ENCODE measurements at regions not wholly inside any gene's neighbourhood (a gene's known extent, or its start where the extent isn't known, plus 50 kb on each side); places are given as distances from the start of the nearest gene placed in this dataset.

DNA sequence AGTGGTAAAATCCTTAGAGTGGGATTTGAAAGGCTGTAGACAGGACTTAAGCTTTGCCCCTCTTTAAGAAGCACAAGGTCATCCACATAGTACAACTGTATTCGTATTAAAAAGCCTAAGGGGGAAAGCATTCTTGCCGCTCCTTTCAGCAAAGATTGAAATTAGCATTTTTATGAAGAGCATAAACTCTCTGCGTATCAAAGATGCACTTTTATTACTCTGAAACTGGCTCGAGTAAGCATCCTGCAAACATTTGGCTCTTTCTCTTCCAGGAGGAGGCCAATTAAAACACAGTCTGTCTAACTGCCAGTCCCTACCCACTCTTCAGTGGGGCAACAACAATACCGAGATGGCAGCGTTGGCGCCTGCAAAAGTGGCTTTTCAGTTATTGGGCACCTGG, 192.5 kb upstream of the TPRG1 start:
- intact Hi-C loops (cut with DNase I; ENCODE audit: low total_unique reads), result loop anchor here (10.0 kb wide), 1 partner anchor 1596 kb away; no protein-coding TSS in a partner anchor
- peak overlapping the region; percentile 69 to 80 for H3K27ac ChIP-seq
- no peak overlapping the region for H3K4me3 ChIP-seq
- H3K4me1 ChIP-seq, result no peaks in the 10 kb centered on the region
- DNase-seq (ENCODE audit: low spot score in 2 of 2), result no peak
- H3K36me3 ChIP-seq, result no peaks in the 10 kb centered on the region
- TF ChIP-seq, protein P1, sequence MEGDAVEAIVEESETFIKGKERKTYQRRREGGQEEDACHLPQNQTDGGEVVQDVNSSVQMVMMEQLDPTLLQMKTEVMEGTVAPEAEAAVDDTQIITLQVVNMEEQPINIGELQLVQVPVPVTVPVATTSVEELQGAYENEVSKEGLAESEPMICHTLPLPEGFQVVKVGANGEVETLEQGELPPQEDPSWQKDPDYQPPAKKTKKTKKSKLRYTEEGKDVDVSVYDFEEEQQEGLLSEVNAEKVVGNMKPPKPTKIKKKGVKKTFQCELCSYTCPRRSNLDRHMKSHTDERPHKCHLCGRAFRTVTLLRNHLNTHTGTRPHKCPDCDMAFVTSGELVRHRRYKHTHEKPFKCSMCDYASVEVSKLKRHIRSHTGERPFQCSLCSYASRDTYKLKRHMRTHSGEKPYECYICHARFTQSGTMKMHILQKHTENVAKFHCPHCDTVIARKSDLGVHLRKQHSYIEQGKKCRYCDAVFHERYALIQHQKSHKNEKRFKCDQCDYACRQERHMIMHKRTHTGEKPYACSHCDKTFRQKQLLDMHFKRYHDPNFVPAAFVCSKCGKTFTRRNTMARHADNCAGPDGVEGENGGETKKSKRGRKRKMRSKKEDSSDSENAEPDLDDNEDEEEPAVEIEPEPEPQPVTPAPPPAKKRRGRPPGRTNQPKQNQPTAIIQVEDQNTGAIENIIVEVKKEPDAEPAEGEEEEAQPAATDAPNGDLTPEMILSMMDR (IDR thresholded peaks at IDR 0.05), result no peak
- TF ChIP-seq POLR2A (IDR thresholded peaks at IDR 0.05) (no peak), POLR2AphosphoS5 (IDR thresholded peaks at IDR 0.05) (no peak)
- no peaks in the 10 kb centered on the region for H3K27me3 ChIP-seq
- H3K9me3 ChIP-seq, result no peaks in the 10 kb centered on the region

- H3K9me3 ChIP-seq, result no peaks in the 10 kb centered on the region
- DNase-seq (ENCODE audit: low spot score in 2 of 2), result no peak
Measured at GRCh38 chr3:188979669-188980310, 192.0 kb upstream of the TPRG1 start.

GRCh38 chr3:188993181-188993580, 178.6 kb upstream of the TPRG1 start:
- DNase-seq (ENCODE audit: low spot score in 2 of 2), result no peak
- no peaks in the 10 kb centered on the region for H3K4me1 ChIP-seq
- no peak overlapping the region for H3K4me3 ChIP-seq
- no peaks in the 10 kb centered on the region for H3K9me3 ChIP-seq
- TF ChIP-seq POLR2AphosphoS5 (IDR thresholded peaks at IDR 0.05), result no peak
- no peak for TF ChIP-seq POLR2A (IDR thresholded peaks at IDR 0.05)
- TF ChIP-seq, protein P1 (IDR thresholded peaks at IDR 0.05), result no peak
- H3K27me3 ChIP-seq, result no peaks in the 10 kb centered on the region
- H3K36me3 ChIP-seq, result no peaks in the 10 kb centered on the region
- H3K27ac ChIP-seq, result no peak overlapping the region
- intact Hi-C loops (cut with DNase I; ENCODE audit: low total_unique reads), result no loop called here

More at GRCh38 chr3:188979669-188980310, 192.0 kb upstream of the TPRG1 start:
- no peaks in the 10 kb centered on the region for H3K4me1 ChIP-seq
- peak overlapping the region; percentile 69 to 80 for H3K27ac ChIP-seq
- intact Hi-C loops (cut with DNase I; ENCODE audit: low total_unique reads), result loop anchor here (10.0 kb wide), 1 partner anchor 1595 kb away; no protein-coding TSS in a partner anchor
- no peak overlapping the region for H3K4me3 ChIP-seq
- H3K27me3 ChIP-seq, result no peaks in the 10 kb centered on the region
- no peaks in the 10 kb centered on the region for H3K36me3 ChIP-seq
- TF ChIP-seq POLR2AphosphoS5 (IDR thresholded peaks at IDR 0.05) (no peak), POLR2A (IDR thresholded peaks at IDR 0.05) (no peak)
- TF ChIP-seq, protein P1 (IDR thresholded peaks at IDR 0.05), result no peak

DNA sequence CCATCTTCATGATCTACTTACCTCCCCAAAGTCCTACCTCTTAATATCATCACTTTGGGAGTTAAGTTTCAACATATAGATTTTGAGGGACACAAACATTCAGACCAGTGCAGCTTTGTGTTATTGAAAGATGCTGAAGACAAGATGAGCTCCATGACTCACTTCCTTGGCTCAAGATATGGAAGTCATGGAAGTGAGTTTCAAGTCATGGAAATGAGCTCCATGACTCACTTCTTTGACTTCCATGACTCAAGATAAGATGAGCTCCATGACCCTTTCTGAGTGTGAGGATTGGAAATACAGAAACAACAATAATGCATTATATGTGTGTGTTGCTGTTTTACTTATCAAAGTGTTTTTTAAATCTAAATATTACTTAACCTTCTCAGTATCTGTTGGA, 170.2 kb upstream of the TPRG1 start:
- intact Hi-C loops (cut with DNase I; ENCODE audit: low total_unique reads), result loop anchor here (10.0 kb wide), 1 partner anchor 483 kb away; no protein-coding TSS in a partner anchor
- DNase-seq (ENCODE audit: low spot score in 2 of 2), result no peak
- H3K27ac ChIP-seq, result no peak overlapping the region
- no peaks in the 10 kb centered on the region for H3K36me3 ChIP-seq
- H3K4me1 ChIP-seq, result no peaks in the 10 kb centered on the region
- TF ChIP-seq, protein P1 (IDR thresholded peaks at IDR 0.05), result no peak
- no peak for TF ChIP-seq POLR2A (IDR thresholded peaks at IDR 0.05)
- no peak for TF ChIP-seq POLR2AphosphoS5 (IDR thresholded peaks at IDR 0.05)
- H3K9me3 ChIP-seq, result no peaks in the 10 kb centered on the region
- no peak overlapping the region for H3K4me3 ChIP-seq
- no peaks in the 10 kb centered on the region for H3K27me3 ChIP-seq

- H3K4me1 ChIP-seq, result no peaks in the 10 kb centered on the region
- intact Hi-C loops (cut with DNase I; ENCODE audit: low total_unique reads), result loop anchor here (10.0 kb wide), 1 partner anchor 481 kb away; no protein-coding TSS in a partner anchor
Measured at GRCh38 chr3:189003410-189003809, 168.4 kb upstream of the TPRG1 start.

More at GRCh38 chr3:189003410-189003809, 168.4 kb upstream of the TPRG1 start:
- H3K27me3 ChIP-seq, result no peaks in the 10 kb centered on the region
- H3K9me3 ChIP-seq, result no peaks in the 10 kb centered on the region
- H3K36me3 ChIP-seq, result no peaks in the 10 kb centered on the region
- DNase-seq (ENCODE audit: low spot score in 2 of 2), result no peak
- TF ChIP-seq POLR2A (IDR thresholded peaks at IDR 0.05) (no peak), POLR2AphosphoS5 (IDR thresholded peaks at IDR 0.05) (no peak)
- TF ChIP-seq, protein P1 (IDR thresholded peaks at IDR 0.05), result no peak
- no peak overlapping the region for H3K27ac ChIP-seq
- no peak overlapping the region for H3K4me3 ChIP-seq

All from breast epithelium (tissue), 4 donors.